ENCODE measurements at regions not wholly inside any gene's neighbourhood (a gene's known extent, or its start where the extent isn't known, plus 50 kb on each side); places are given as distances from the start of the nearest gene placed in this dataset.

DNA sequence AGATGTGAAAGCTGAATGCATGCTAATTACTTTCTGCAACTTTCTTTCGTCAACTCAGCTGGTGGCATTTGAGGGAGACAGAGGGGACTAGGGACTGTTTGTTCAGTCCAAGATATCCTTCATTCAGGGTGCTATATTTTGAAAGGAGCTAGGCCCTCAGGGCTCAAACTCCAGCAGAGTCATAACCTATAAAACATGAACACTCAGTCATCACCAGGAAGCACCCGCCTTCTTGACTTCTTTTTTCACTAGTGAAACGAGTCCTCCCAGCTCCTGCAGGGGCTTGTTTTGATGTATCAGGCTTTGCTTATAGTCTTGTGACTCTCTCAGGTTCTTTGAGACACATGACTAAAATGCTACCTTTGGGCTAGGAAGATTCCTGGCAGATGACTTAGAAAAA, 230.6 kb downstream of the PCDH7 start:
- peak; percentile 86 for ATAC-seq
- intact Hi-C loops (cut with micrococcal nuclease; ENCODE audit: unreplicated experiment), result no loop called here
- H3K4me1 ChIP-seq (ENCODE audit: control insufficient read depth, insufficient read depth, low read length), result peaks cover 12% of the 10 kb centered on the region; the same call in 1 of the 2 replicates

DNA sequence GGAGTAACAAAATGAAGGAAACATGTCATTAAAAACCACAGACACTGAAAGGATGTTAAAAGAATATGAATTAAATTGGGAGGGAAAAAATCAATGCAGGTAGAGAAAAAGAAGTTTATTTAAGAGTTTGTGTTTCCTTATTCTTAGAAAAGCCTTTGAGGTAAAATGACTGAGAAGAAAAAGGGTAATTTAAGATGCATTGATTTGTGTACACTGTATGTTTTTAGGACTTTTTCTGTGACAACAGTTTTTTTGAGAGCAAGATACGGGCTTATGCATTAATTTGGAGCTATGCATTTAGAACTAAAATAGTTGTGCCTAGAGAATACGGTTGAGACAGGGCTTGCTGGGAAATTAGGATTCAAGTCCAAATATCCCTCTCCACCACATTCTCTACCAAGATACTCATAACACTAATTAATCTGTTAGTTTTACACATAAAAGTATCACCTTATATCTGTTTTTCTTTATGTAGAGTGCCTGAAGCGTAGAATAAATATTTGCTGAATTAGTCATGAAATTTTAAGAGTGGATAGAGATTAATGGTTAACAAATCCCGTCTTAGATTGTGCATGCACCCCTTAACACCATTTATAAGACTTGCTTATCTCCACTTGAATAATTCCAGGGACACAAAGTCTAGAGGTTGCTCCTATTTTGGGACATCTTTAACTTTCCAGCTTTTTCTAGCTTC, 232.5 kb downstream of the PCDH7 start:
- BruUV-seq (replicated peaks), result no TSS peak
- Histone ChIP-seq H3K36me3 (ENCODE audit: control insufficient read depth, insufficient read depth, low read length) (no peaks in the 10 kb centered on the region), H3K27me3 (ENCODE audit: control insufficient read depth, insufficient read depth, low read length) (no peaks in the 10 kb centered on the region), H3K4me1 (ENCODE audit: control insufficient read depth, insufficient read depth, low read length) (peaks cover 12% of the 10 kb centered on the region; the same call in 1 of the 2 replicates), H3K9me3 (ENCODE audit: control insufficient read depth, insufficient read depth, low read depth, low read length) (no peaks in the 10 kb centered on the region), H3K27ac (ENCODE audit: low read length) (peak overlapping the region; percentile 17; the same call in 1 of the 2 replicates), H3K4me3 (ENCODE audit: low read depth in 2 of 2, low read length in 2 of 2) (no peak overlapping the region)
- no peak for DNase-seq (ENCODE audit: low read depth, low spot score)
- TF ChIP-seq TCF7L2 (IDR thresholded peaks at IDR 0.05; ENCODE audit: low read depth, low read length), result no peak
- TF ChIP-seq POLR2AphosphoS5 (IDR thresholded peaks at IDR 0.05; ENCODE audit: low read depth, low read length), result no peak
- TF ChIP-seq, protein P1, sequence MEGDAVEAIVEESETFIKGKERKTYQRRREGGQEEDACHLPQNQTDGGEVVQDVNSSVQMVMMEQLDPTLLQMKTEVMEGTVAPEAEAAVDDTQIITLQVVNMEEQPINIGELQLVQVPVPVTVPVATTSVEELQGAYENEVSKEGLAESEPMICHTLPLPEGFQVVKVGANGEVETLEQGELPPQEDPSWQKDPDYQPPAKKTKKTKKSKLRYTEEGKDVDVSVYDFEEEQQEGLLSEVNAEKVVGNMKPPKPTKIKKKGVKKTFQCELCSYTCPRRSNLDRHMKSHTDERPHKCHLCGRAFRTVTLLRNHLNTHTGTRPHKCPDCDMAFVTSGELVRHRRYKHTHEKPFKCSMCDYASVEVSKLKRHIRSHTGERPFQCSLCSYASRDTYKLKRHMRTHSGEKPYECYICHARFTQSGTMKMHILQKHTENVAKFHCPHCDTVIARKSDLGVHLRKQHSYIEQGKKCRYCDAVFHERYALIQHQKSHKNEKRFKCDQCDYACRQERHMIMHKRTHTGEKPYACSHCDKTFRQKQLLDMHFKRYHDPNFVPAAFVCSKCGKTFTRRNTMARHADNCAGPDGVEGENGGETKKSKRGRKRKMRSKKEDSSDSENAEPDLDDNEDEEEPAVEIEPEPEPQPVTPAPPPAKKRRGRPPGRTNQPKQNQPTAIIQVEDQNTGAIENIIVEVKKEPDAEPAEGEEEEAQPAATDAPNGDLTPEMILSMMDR (IDR thresholded peaks at IDR 0.05), result no peak
- POLR2A ChIA-PET, result no interaction called here
- CTCF ChIA-PET, result no interaction called here
- in situ Hi-C loops (cut with HindIII; ENCODE audit: low pct_unique_long_range_greater_than_20kb, low sequenced_read_pairs), result no loop called here
- ATAC-seq, result no peak
- intact Hi-C loops (cut with micrococcal nuclease; ENCODE audit: unreplicated experiment), result no loop called here

More for the DNA sequence above, 230.6 kb downstream of the PCDH7 start:
- Histone ChIP-seq H3K9me3 (ENCODE audit: control insufficient read depth, insufficient read depth, low read depth, low read length) (no peaks in the 10 kb centered on the region), H3K27me3 (ENCODE audit: control insufficient read depth, insufficient read depth, low read length) (no peaks in the 10 kb centered on the region), H3K36me3 (ENCODE audit: control insufficient read depth, insufficient read depth, low read length) (no peaks in the 10 kb centered on the region), H3K4me3 (ENCODE audit: low read depth in 2 of 2, low read length in 2 of 2) (no peak overlapping the region), H3K27ac (ENCODE audit: low read length) (peak overlapping the region; percentile 71; the same call in 1 of the 2 replicates)
- no peak for TF ChIP-seq POLR2AphosphoS5 (IDR thresholded peaks at IDR 0.05; ENCODE audit: low read depth, low read length)
- TF ChIP-seq TCF7L2 (IDR thresholded peaks at IDR 0.05; ENCODE audit: low read depth, low read length), result 0 out of 2 replicates have a peak, but pooled peaks have one; percentile 41
- TF ChIP-seq, protein P1 (IDR thresholded peaks at IDR 0.05), result no peak
- TF ChIP-seq SIN3A (IDR thresholded peaks at IDR 0.05; ENCODE audit: borderline replicate concordance, insufficient read depth, low read depth, low read length), result no peak
- TF ChIP-seq, protein P2, sequence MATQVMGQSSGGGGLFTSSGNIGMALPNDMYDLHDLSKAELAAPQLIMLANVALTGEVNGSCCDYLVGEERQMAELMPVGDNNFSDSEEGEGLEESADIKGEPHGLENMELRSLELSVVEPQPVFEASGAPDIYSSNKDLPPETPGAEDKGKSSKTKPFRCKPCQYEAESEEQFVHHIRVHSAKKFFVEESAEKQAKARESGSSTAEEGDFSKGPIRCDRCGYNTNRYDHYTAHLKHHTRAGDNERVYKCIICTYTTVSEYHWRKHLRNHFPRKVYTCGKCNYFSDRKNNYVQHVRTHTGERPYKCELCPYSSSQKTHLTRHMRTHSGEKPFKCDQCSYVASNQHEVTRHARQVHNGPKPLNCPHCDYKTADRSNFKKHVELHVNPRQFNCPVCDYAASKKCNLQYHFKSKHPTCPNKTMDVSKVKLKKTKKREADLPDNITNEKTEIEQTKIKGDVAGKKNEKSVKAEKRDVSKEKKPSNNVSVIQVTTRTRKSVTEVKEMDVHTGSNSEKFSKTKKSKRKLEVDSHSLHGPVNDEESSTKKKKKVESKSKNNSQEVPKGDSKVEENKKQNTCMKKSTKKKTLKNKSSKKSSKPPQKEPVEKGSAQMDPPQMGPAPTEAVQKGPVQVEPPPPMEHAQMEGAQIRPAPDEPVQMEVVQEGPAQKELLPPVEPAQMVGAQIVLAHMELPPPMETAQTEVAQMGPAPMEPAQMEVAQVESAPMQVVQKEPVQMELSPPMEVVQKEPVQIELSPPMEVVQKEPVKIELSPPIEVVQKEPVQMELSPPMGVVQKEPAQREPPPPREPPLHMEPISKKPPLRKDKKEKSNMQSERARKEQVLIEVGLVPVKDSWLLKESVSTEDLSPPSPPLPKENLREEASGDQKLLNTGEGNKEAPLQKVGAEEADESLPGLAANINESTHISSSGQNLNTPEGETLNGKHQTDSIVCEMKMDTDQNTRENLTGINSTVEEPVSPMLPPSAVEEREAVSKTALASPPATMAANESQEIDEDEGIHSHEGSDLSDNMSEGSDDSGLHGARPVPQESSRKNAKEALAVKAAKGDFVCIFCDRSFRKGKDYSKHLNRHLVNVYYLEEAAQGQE (IDR thresholded peaks at IDR 0.05; ENCODE audit: insufficient read depth in 1 of 2, low read depth in 2 of 2, low read length in 1 of 2), result no peak
- in situ Hi-C loops (cut with HindIII; ENCODE audit: low pct_unique_long_range_greater_than_20kb, low sequenced_read_pairs), result no loop called here
- DNase-seq (ENCODE audit: low read depth, low spot score), result no peak
- CTCF ChIA-PET, result no interaction called here
- POLR2A ChIA-PET, result no interaction called here
- no TSS peak for BruUV-seq (replicated peaks)

All from Panc1 (cell line).